Fibroblast of skin of right biceps (primary cell): ENCODE measurements at regions not wholly inside any gene's neighbourhood (a gene's known extent, or its start where the extent isn't known, plus 50 kb on each side); places are given as distances from the start of the nearest gene placed in this dataset.
A peak's percentile ranks its signal among the peaks of the same experiment; 100 is the strongest.

ENCODE experiments used
- DNase-seq: peaks from one replicate; pipeline ENCODE4 v3.0.0-alpha.2; 2013

DNA sequence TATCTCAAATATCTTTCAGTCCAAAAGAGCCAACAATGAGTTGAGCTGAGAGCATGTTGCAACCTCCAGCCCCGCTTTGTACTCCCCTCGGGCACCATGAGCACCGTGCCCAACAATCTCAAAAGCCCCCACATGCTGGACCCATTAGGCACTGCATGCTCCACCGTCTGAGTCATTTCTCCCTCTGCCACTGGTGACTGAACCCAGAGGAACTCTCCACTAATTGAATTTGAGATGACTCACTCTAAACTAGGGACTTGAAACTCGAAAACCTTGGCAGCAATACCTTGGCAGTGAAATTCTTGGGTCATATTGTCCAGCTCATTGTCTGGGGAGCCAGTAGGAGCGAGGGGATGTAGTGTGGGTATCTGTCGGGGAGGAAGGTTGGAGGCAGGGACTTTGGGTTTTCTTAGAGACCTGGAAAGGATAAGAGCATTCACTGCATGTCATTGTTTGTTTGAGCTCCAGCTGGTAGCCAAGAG, 49.9 kb upstream of the SLIT3 start:
- DNase-seq, result peak; percentile 100
